Loucy (cell line): ENCODE measurements at regions not wholly inside any gene's neighbourhood (a gene's known extent, or its start where the extent isn't known, plus 50 kb on each side); places are given as distances from the start of the nearest gene placed in this dataset.

Experiments used
- H2AFZ ChIP-seq: fragments of 200-600 bp; sonication (generic); 2 replicates; pipeline ENCODE4 v1.6.0; 2016; ENCODE audit warnings: antibody characterized with exemption, mild to moderate bottlenecking, low read length, moderate library complexity
- H3F3A ChIP-seq: fragments of 200-600 bp; 2 replicates; pipeline ENCODE4 v1.6.0; 2016; ENCODE audit warnings: antibody characterized with exemption, low read depth, mild to moderate bottlenecking
- H3K27me3 ChIP-seq: fragments of 200-600 bp; sonication (generic); 2 replicates; pipeline ENCODE4 v1.6.1; 2014; ENCODE audit warnings: low read length, mild to moderate bottlenecking; ENCODE audit not compliant: insufficient read depth, poor library complexity, severe bottlenecking
- H3K36me3 ChIP-seq: fragments of 200-600 bp; sonication (generic); 2 replicates; pipeline ENCODE4 v1.6.1; 2016; ENCODE audit warnings: low read length; ENCODE audit not compliant: insufficient read depth
- H3K4me1 ChIP-seq: fragments of 200-600 bp; sonication (generic); 2 replicates; pipeline ENCODE4 v1.5.1; 2014; ENCODE audit warnings: low read length, mild to moderate bottlenecking; ENCODE audit not compliant: insufficient read depth, poor library complexity, severe bottlenecking
- H3K4me2 ChIP-seq: fragments of 200-600 bp; sonication (generic); 2 replicates; pipeline ENCODE4 v1.6.0; 2014; ENCODE audit warnings: antibody characterized with exemption, low read length, low read depth, mild to moderate bottlenecking; ENCODE audit not compliant: poor library complexity, severe bottlenecking
- H3K4me3 ChIP-seq: fragments of 200-600 bp; sonication (generic); 2 replicates; pipeline ENCODE4 v1.5.1; 2014; ENCODE audit warnings: low read length, mild to moderate bottlenecking, mixed read lengths; ENCODE audit not compliant: poor library complexity, severe bottlenecking
- H3K79me2 ChIP-seq: fragments of 200-600 bp; sonication (generic); 2 replicates; pipeline ENCODE4 v1.6.1; 2014; ENCODE audit warnings: low read length; ENCODE audit not compliant: insufficient read depth
- H3K9ac ChIP-seq: fragments of 200-600 bp; sonication (generic); 2 replicates; pipeline ENCODE4 v1.6.0; 2014; ENCODE audit warnings: mild to moderate bottlenecking, low read depth, low read length, moderate library complexity; ENCODE audit not compliant: poor library complexity, severe bottlenecking
- H3K9me2 ChIP-seq: fragments of 200-600 bp; sonication (generic); replicated peaks from 2 replicates; pipeline ENCODE4 v1.6.1; 2016; ENCODE audit warnings: low read depth, low read length, mixed read lengths
- H3K9me3 ChIP-seq: fragments of 200-600 bp; sonication (generic); 2 replicates; pipeline ENCODE4 v1.6.1; 2014; ENCODE audit warnings: mild to moderate bottlenecking, antibody characterized with exemption, low read length, low read depth; ENCODE audit not compliant: insufficient read depth
- H4K20me1 ChIP-seq: fragments of 200-600 bp; sonication (generic); 2 replicates; pipeline ENCODE4 v1.6.0; 2014; ENCODE audit warnings: antibody characterized with exemption, low read length, mild to moderate bottlenecking; ENCODE audit not compliant: insufficient read depth, poor library complexity, severe bottlenecking
- CTCF ChIP-seq: fragments of 200-600 bp; sonication (generic); conservative IDR thresholded peaks from 2 replicates; pipeline ENCODE4 v1.5.1; 2014; ENCODE audit warnings: mild to moderate bottlenecking, antibody characterized with exemption, low read length
- EZH2phosphoT487 ChIP-seq: fragments of 200-600 bp; IDR thresholded peaks from 2 replicates; pipeline ENCODE4 v1.6.1; 2018; ENCODE audit warnings: antibody characterized with exemption, mild to moderate bottlenecking, moderate library complexity, borderline replicate concordance

- Histone ChIP-seq H3K4me2 (no peak overlapping the region), H3K9me2 (no peaks in the 10 kb centered on the region), H3K4me1 (peaks cover 17% of the 10 kb centered on the region), H3F3A (no peaks in the 10 kb centered on the region), H3K36me3 (peaks cover 5% of the 10 kb centered on the region; the same call in 1 of the 2 replicates), H3K79me2 (no peaks in the 10 kb centered on the region), H2AFZ (no peak overlapping the region), H3K9ac (no peak overlapping the region), H3K27me3 (no peaks in the 10 kb centered on the region), H3K4me3 (no peak overlapping the region), H3K9me3 (peaks cover 36% of the 10 kb centered on the region; the same call in 1 of the 2 replicates), H4K20me1 (no peaks in the 10 kb centered on the region)
- TF ChIP-seq CTCF (no peak), EZH2phosphoT487 (no peak)
These were observed 212.2 kb upstream of the TMEM260 start for GRCh38 chr14:56367416-56367815.

- H3K4me3 ChIP-seq, result no peak overlapping the region
These were observed 207.9 kb upstream of the TMEM260 start for GRCh38 chr14:56371737-56372136.

GRCh38 chr14:56374421-56374820, 205.2 kb upstream of the TMEM260 start:
- Histone ChIP-seq H3K36me3 (no peaks in the 10 kb centered on the region; the same call in 1 of the 2 replicates), H3K9me2 (no peaks in the 10 kb centered on the region), H4K20me1 (no peaks in the 10 kb centered on the region), H3K9ac (no peak overlapping the region), H3K27me3 (no peaks in the 10 kb centered on the region), H3K4me2 (no peak overlapping the region), H3K4me3 (no peak overlapping the region), H3K4me1 (peaks cover 29% of the 10 kb centered on the region), H2AFZ (no peak overlapping the region), H3F3A (no peaks in the 10 kb centered on the region), H3K9me3 (peaks cover 30% of the 10 kb centered on the region; the same call in 1 of the 2 replicates), H3K79me2 (no peaks in the 10 kb centered on the region)
- TF ChIP-seq CTCF, result no peak
- TF ChIP-seq EZH2phosphoT487, result no peak

More at GRCh38 chr14:56371737-56372136, 207.9 kb upstream of the TMEM260 start:
- Histone ChIP-seq H3K4me1 (peaks cover 18% of the 10 kb centered on the region), H3K4me2 (no peak overlapping the region), H4K20me1 (no peaks in the 10 kb centered on the region), H2AFZ (no peak overlapping the region), H3K79me2 (no peaks in the 10 kb centered on the region), H3F3A (no peaks in the 10 kb centered on the region), H3K36me3 (no peaks in the 10 kb centered on the region; the same call in 1 of the 2 replicates), H3K27me3 (no peaks in the 10 kb centered on the region), H3K9me3 (peaks cover 37% of the 10 kb centered on the region; the same call in 1 of the 2 replicates), H3K9ac (no peak overlapping the region), H3K9me2 (no peaks in the 10 kb centered on the region)
- TF ChIP-seq EZH2phosphoT487 (no peak), CTCF (no peak)
